Osteocyte (in vitro differentiated cells): ENCODE measurements at regions not wholly inside any gene's neighbourhood (a gene's known extent, or its start where the extent isn't known, plus 50 kb on each side); places are given as distances from the start of the nearest gene placed in this dataset.

Experiments used
- DNase-seq: peaks from one replicate; pipeline ENCODE4 v3.0.0; 2021; ENCODE audit warnings: mixed read lengths; ENCODE audit not compliant: unreplicated experiment; ENCODE audit errors: extremely low spot score
- H3K27ac Mint-ChIP-seq: one replicate; pipeline ENCODE4 v1.8.0; 2021; ENCODE audit warnings: mild to moderate bottlenecking, mixed read lengths; ENCODE audit not compliant: unreplicated experiment
- H3K27me3 Mint-ChIP-seq: one replicate; pipeline ENCODE4 v1.8.0; 2021; ENCODE audit warnings: mixed read lengths; ENCODE audit not compliant: unreplicated experiment
- H3K36me3 Mint-ChIP-seq: one replicate; pipeline ENCODE4 v1.8.0; 2021; ENCODE audit warnings: mixed read lengths; ENCODE audit not compliant: unreplicated experiment
- H3K4me1 Mint-ChIP-seq: one replicate; pipeline ENCODE4 v1.8.0; 2021; ENCODE audit warnings: mixed read lengths; ENCODE audit not compliant: unreplicated experiment
- H3K4me3 Mint-ChIP-seq: one replicate; pipeline ENCODE4 v1.8.0; 2021; ENCODE audit warnings: mild to moderate bottlenecking, moderate library complexity, mixed read lengths; ENCODE audit not compliant: unreplicated experiment
- H3K9me3 Mint-ChIP-seq: one replicate; pipeline ENCODE4 v1.8.0; 2021; ENCODE audit warnings: mixed read lengths; ENCODE audit not compliant: unreplicated experiment
- TF ChIP-seq, protein P1 (sequence below): fragments of 200-600 bp; sonication (generic); IDR thresholded peaks from 2 replicates; pipeline ENCODE4 v1.5.0; 2021; ENCODE audit warnings: antibody characterized with exemption, mild to moderate bottlenecking, moderate library complexity

- H3K4me1 Mint-ChIP-seq, result no peaks in the 10 kb centered on the region
- TF ChIP-seq, protein P1, sequence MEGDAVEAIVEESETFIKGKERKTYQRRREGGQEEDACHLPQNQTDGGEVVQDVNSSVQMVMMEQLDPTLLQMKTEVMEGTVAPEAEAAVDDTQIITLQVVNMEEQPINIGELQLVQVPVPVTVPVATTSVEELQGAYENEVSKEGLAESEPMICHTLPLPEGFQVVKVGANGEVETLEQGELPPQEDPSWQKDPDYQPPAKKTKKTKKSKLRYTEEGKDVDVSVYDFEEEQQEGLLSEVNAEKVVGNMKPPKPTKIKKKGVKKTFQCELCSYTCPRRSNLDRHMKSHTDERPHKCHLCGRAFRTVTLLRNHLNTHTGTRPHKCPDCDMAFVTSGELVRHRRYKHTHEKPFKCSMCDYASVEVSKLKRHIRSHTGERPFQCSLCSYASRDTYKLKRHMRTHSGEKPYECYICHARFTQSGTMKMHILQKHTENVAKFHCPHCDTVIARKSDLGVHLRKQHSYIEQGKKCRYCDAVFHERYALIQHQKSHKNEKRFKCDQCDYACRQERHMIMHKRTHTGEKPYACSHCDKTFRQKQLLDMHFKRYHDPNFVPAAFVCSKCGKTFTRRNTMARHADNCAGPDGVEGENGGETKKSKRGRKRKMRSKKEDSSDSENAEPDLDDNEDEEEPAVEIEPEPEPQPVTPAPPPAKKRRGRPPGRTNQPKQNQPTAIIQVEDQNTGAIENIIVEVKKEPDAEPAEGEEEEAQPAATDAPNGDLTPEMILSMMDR, result no peak
- no peak overlapping the region for H3K4me3 Mint-ChIP-seq
- DNase-seq, result no peak
- no peaks in the 10 kb centered on the region for H3K27me3 Mint-ChIP-seq
- no peaks in the 10 kb centered on the region for H3K9me3 Mint-ChIP-seq
- H3K27ac Mint-ChIP-seq, result no peak overlapping the region
- H3K36me3 Mint-ChIP-seq, result no peaks in the 10 kb centered on the region
Measured at GRCh38 chr16:51557670-51558069, 406.6 kb upstream of the SALL1 start.

GRCh38 chr16:51556694-51557340 lies 405.7 kb upstream of the SALL1 start:
- no peaks in the 10 kb centered on the region for H3K27me3 Mint-ChIP-seq
- no peaks in the 10 kb centered on the region for H3K9me3 Mint-ChIP-seq
- DNase-seq, result no peak
- H3K36me3 Mint-ChIP-seq, result no peaks in the 10 kb centered on the region
- H3K4me3 Mint-ChIP-seq, result no peak overlapping the region
- TF ChIP-seq, protein P1, result no peak
- H3K27ac Mint-ChIP-seq, result no peak overlapping the region
- H3K4me1 Mint-ChIP-seq, result no peaks in the 10 kb centered on the region

DNA sequence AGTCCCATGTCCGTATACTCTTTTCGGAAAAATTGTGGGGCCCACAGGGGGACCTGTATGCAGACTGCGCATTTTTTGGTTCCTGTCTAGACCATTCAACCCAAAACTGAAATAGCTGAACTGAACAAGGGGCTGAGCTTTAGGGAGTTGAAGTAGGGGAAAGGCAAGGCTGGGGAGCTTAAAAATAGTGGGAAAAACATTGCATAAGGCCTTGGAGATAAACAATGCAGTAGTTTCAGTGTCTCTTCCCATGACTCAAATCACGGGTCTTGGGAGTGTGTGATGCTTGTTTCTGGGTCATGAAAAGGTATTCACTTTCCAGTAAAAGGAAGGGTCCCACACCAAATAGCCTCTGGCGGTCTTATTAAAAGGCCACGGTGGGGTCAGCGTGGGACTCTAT lies 402.8 kb upstream of the SALL1 start:
- no peak for DNase-seq
- Mint-ChIP-seq H3K36me3 (no peaks in the 10 kb centered on the region), H3K9me3 (peaks cover 3% of the 10 kb centered on the region), H3K27me3 (no peaks in the 10 kb centered on the region), H3K4me3 (no peak overlapping the region), H3K4me1 (no peaks in the 10 kb centered on the region), H3K27ac (no peak overlapping the region)
- TF ChIP-seq, protein P1, result no peak

- Mint-ChIP-seq H3K9me3 (peaks cover 3% of the 10 kb centered on the region), H3K27me3 (no peaks in the 10 kb centered on the region), H3K4me1 (no peaks in the 10 kb centered on the region), H3K36me3 (no peaks in the 10 kb centered on the region), H3K27ac (no peak overlapping the region), H3K4me3 (no peak overlapping the region)
- TF ChIP-seq, protein P1, result no peak
- no peak for DNase-seq
Measured at GRCh38 chr16:51553314-51553713, 402.2 kb upstream of the SALL1 start.

DNA sequence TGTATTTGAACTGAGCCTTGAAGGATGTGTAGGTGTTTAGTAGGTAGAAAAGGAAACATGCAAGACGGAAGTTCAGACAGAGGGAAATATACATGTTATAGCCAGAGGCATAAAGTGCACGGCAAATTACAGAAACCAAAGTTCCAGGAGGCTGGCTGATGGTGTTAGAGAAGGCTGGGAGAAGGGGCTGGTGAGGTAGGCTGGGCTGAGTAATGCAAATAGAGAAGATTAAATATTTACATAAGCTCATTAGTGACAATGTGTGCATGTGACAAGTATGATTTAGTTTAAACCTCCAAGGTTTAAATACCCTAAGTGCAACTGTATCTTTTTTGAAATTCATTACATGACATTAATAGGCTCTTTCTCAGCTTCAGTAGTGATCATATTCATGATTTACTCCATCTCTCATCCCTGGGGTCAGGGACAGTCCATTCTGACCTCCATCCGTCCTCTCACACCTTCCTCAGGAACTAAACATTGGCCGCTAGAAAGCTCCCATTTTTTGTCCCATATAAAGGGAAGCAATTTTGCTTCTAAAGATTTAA lies 399.8 kb upstream of the SALL1 start:
- Mint-ChIP-seq H3K4me1 (no peaks in the 10 kb centered on the region), H3K4me3 (no peak overlapping the region), H3K27ac (no peak overlapping the region), H3K36me3 (no peaks in the 10 kb centered on the region), H3K9me3 (peaks cover 3% of the 10 kb centered on the region), H3K27me3 (no peaks in the 10 kb centered on the region)
- no peak for DNase-seq
- TF ChIP-seq, protein P1, result no peak
